K562 (cell line): ENCODE measurements at regions not wholly inside any gene's neighbourhood (a gene's known extent, or its start where the extent isn't known, plus 50 kb on each side); places are given as distances from the start of the nearest gene placed in this dataset.

Experiments used
- ATAC-seq: fragments of 200-7000 bp; cut with Tn5 transposase; 3 replicates; pipeline ENCODE4 v1.9.1; 2020; ENCODE audit warnings: moderate library complexity
- BruUV-seq: library from RNA; stranded (reverse); fragments of 400-500 nt; replicated peaks from 2 replicates; lab custom pipeline; 2021; lab: Mats Ljungman, UMichigan
- CTCF ChIA-PET: fragments of 300-600 bp; formaldehyde crosslinking; extraction: SDS; loops from one replicate; lab custom pipeline; 2021; ENCODE audit warnings: low intra/inter-chr PET ratio; lab: Yijun Ruan, JAX
- POLR2A ChIA-PET: fragments of 300-600, 350-650 bp; sonication (Branson Sonifier 250); formaldehyde crosslinking; extraction: SDS; loops from one replicate; lab custom pipeline; 2021; ENCODE audit warnings: antibody characterized with exemption, inconsistent platforms; lab: Yijun Ruan, JAX
- DNase-seq, 4 experiments: peaks; one replicate each; pipeline versions ENCODE4 v3.0.0 to v3.0.0-alpha.2; 2011 to 2018; ENCODE audit warnings: low spot score in 3 of 4, mixed read lengths in 3 of 4; ENCODE audit errors: extremely low read depth in 1 of 4
- FAIRE-seq: peaks from 2 replicates; lab custom pipeline; 2011; peaks lifted over from hg19 to GRCh38; lab: Jason Lieb, UNC
- H2AFZ ChIP-seq: 2 replicates; pipeline ENCODE4 v1.6.0; 2011; ENCODE audit warnings: low read depth, low read length, control low read depth, inconsistent platforms
- H3K27ac ChIP-seq: fragments of 200-600 bp; 3 replicates; pipeline ENCODE4 v1.8.0; 2011; ENCODE audit warnings: low read depth, mild to moderate bottlenecking, control low read depth, inconsistent platforms, low read length, moderate library complexity, mixed read lengths; ENCODE audit errors: extremely low read depth
- H3K27me3 ChIP-seq, 2 experiments: fragments of 300-600 bp in 1 of 2; 2 replicates in 1 of 2; 3 replicates in 1 of 2; pipeline versions ENCODE4 v1.6.0 to v1.8.0; 2011; ENCODE audit warnings: inconsistent platforms in 2 of 2, low read length in 2 of 2, mild to moderate bottlenecking in 1 of 2, mixed read lengths in 1 of 2, moderate library complexity in 1 of 2; ENCODE audit not compliant: control insufficient read depth in 2 of 2, insufficient read depth in 2 of 2
- H3K36me3 ChIP-seq: fragments of 300-600 bp; 3 replicates; pipeline ENCODE4 v1.8.0; 2011; ENCODE audit warnings: mild to moderate bottlenecking, low read length, inconsistent platforms; ENCODE audit not compliant: control insufficient read depth, insufficient read depth
- H3K4me1 ChIP-seq, 2 experiments: fragments of 200-600 bp in 1 of 2; replicated peaks in 1 of 2; 2 replicates in 1 of 2; 3 replicates in 1 of 2; pipeline versions ENCODE4 v1.5.1 to v1.8.0; 2011; ENCODE audit warnings: inconsistent platforms in 2 of 2, low read length in 2 of 2, mild to moderate bottlenecking in 1 of 2, mixed read lengths in 1 of 2, moderate library complexity in 1 of 2; ENCODE audit not compliant: control insufficient read depth in 2 of 2, insufficient read depth in 2 of 2
- H3K4me2 ChIP-seq: 2 replicates; pipeline ENCODE4 v1.6.1; 2011; ENCODE audit warnings: low read length, control low read depth, inconsistent platforms, mixed read lengths; ENCODE audit not compliant: insufficient read depth
- H3K4me3 ChIP-seq: fragments of 200-600 bp; sonication (generic), shearing (Covaris generic); 2 replicates; pipeline ENCODE4 v1.5.1; 2016; ENCODE audit warnings: control low read depth, inconsistent platforms
- H3K79me2 ChIP-seq: fragments of 200-600 bp; 3 replicates; pipeline ENCODE4 v1.8.0; 2011; ENCODE audit warnings: low read length, inconsistent platforms; ENCODE audit not compliant: control insufficient read depth, insufficient read depth
- H3K9ac ChIP-seq, 2 experiments: 2 replicates each; pipeline versions ENCODE4 v1.6.0 to v1.6.1; 2011; ENCODE audit warnings: low read depth in 2 of 2, low read length in 2 of 2, control low read depth in 1 of 2, inconsistent platforms in 1 of 2, mild to moderate bottlenecking in 1 of 2, mixed read lengths in 1 of 2; ENCODE audit not compliant: insufficient read depth in 1 of 2
- H3K9me1 ChIP-seq: one replicate; pipeline ENCODE4 v1.6.0; 2011; ENCODE audit warnings: inconsistent platforms, mild to moderate bottlenecking, low read length, moderate library complexity; ENCODE audit not compliant: control insufficient read depth, insufficient read depth
- H3K9me3 ChIP-seq: replicated peaks from 2 replicates; pipeline ENCODE4 v1.5.1; 2011; ENCODE audit warnings: low read depth, low read length, inconsistent platforms; ENCODE audit not compliant: control insufficient read depth, insufficient read depth
- H4K20me1 ChIP-seq: replicated peaks from 2 replicates; pipeline ENCODE4 v1.6.1; 2011; ENCODE audit warnings: low read length, inconsistent platforms, mixed read lengths; ENCODE audit not compliant: control insufficient read depth, insufficient read depth
- CCAR2 ChIP-seq: fragments of 200-400 bp; formaldehyde crosslinking; IDR thresholded peaks from 2 replicates; pipeline ENCODE4 v1.6.1; 2017; ENCODE audit warnings: mild to moderate bottlenecking, low read depth, low read length
- GTF2E2 ChIP-seq: fragments of 200-800 bp; sonication (Bioruptor generic); IDR thresholded peaks from 2 replicates; pipeline ENCODE4 v1.6.1; 2016; ENCODE audit warnings: missing genetic modification characterization, missing compliant biosample characterization
- GTF3C2 ChIP-seq: IDR thresholded peaks from 3 replicates; pipeline ENCODE4 v1.6.1; 2011; ENCODE audit warnings: borderline replicate concordance, mild to moderate bottlenecking, moderate library complexity; ENCODE audit not compliant: insufficient read length; ENCODE audit errors: extremely low read depth
- KDM4B ChIP-seq, 2 experiments: fragments of 450-650 bp in 1 of 2; sonication (generic) in 1 of 2; IDR thresholded peaks; 2 replicates each; pipeline ENCODE4 v1.6.1; 2016 to 2017; ENCODE audit warnings: borderline replicate concordance in 2 of 2, antibody characterized with exemption in 1 of 2, low read depth in 1 of 2, mild to moderate bottlenecking in 1 of 2
- STAG1 ChIP-seq: sonication (generic); formaldehyde crosslinking; IDR thresholded peaks from 2 replicates; pipeline ENCODE4 v1.5.0; 2020; ENCODE audit warnings: missing genetic modification reagents, borderline replicate concordance
- ZNF609 ChIP-seq: sonication (generic); formaldehyde crosslinking; IDR thresholded peaks from 2 replicates; pipeline ENCODE4 v1.8.1; 2023; ENCODE audit warnings: missing genetic modification reagents, mild to moderate bottlenecking, borderline replicate concordance
- WGBS: fragments of 100-300 bp; shearing (Covaris generic); methylation state at CpG from one replicate; pipeline ENCODE4 v1.1.6; 2016; ENCODE audit warnings: low coverage, mixed read lengths; ENCODE audit not compliant: insufficient coverage; ENCODE audit errors: missing lambda C conversion rate; 5-methylcytosine and 5-hydroxymethylcytosine counted together
- in situ Hi-C: fragments of 300-500 bp; cut with MboI; formaldehyde crosslinking; loops from 4 replicates; pipeline ENCODE4 v1.15.0; 2018; ENCODE audit warnings: inconsistent platforms, mixed read lengths
- intact Hi-C: fragments of 100-400 bp; cut with micrococcal nuclease; formaldehyde crosslinking; loops from 2 replicates; pipeline ENCODE4 v1.14.2; 2022

- no peaks in the 10 kb centered on the region for H3K9me3 ChIP-seq
- H3K36me3 ChIP-seq: no peaks in the 10 kb centered on the region
- TF ChIP-seq GTF3C2: no peak
- DNase-seq (no peak), FAIRE-seq (no peak), ATAC-seq (no peak)
- no peaks in the 10 kb centered on the region for H3K4me1 ChIP-seq
- no peaks in the 10 kb centered on the region for H3K27me3 ChIP-seq
- ChIA-PET POLR2A (no interaction called here), CTCF (no interaction called here)
- no TSS peak for BruUV-seq
- H3K9me1 ChIP-seq: no peaks in the 10 kb centered on the region
- in situ Hi-C loops: no loop called here
- no peak overlapping the region for H3K9ac ChIP-seq
- intact Hi-C loops: no loop called here
- no peak overlapping the region for H3K4me2 ChIP-seq
- WGBS: 0% methylated on average over 3 of the region's 3 CpGs
- H3K79me2 ChIP-seq: no peaks in the 10 kb centered on the region
- H2AFZ ChIP-seq: no peak overlapping the region
- no peaks in the 10 kb centered on the region for H4K20me1 ChIP-seq
- H3K27ac ChIP-seq: no peak overlapping the region
- no peak overlapping the region for H3K4me3 ChIP-seq
Measured at GRCh38 chr2:56801770-56802169, 618.0 kb downstream of the CCDC85A start.

GRCh38 chr2:56803596-56803995 is 619.8 kb downstream of the CCDC85A start:
- H3K27me3 ChIP-seq: no peaks in the 10 kb centered on the region
- no peaks in the 10 kb centered on the region for H3K36me3 ChIP-seq
- ATAC-seq (no peak), DNase-seq (no peak), FAIRE-seq (no peak)
- in situ Hi-C loops (no loop called here), intact Hi-C loops (no loop called here)
- BruUV-seq: no TSS peak
- no peaks in the 10 kb centered on the region for H3K4me1 ChIP-seq
- H3K9me3 ChIP-seq: no peaks in the 10 kb centered on the region
- H3K9me1 ChIP-seq: no peaks in the 10 kb centered on the region
- H3K79me2 ChIP-seq: no peaks in the 10 kb centered on the region
- POLR2A ChIA-PET: no interaction called here
- H4K20me1 ChIP-seq: no peaks in the 10 kb centered on the region
- H3K27ac ChIP-seq: no peak overlapping the region
- no peak overlapping the region for H3K4me2 ChIP-seq
- no peak overlapping the region for H3K9ac ChIP-seq
- WGBS: 0% methylated on average over 3 of the region's 3 CpGs
- CTCF ChIA-PET: no interaction called here
- TF ChIP-seq ZNF609 (no peak), CCAR2 (no peak), KDM4B (IDR thresholded peaks at IDR 0.05; ENCODE audit: borderline replicate concordance in 2 of 2, low read depth in 1 of 2) (no peak), GTF2E2 (no peak), STAG1 (CRISPR knock-in tag) (no peak)
- no peak overlapping the region for H2AFZ ChIP-seq
- H3K4me3 ChIP-seq: no peak overlapping the region
